ENCODE measurements at regions not wholly inside any gene's neighbourhood (a gene's known extent, or its start where the extent isn't known, plus 50 kb on each side); places are given as distances from the start of the nearest gene placed in this dataset.

DNA sequence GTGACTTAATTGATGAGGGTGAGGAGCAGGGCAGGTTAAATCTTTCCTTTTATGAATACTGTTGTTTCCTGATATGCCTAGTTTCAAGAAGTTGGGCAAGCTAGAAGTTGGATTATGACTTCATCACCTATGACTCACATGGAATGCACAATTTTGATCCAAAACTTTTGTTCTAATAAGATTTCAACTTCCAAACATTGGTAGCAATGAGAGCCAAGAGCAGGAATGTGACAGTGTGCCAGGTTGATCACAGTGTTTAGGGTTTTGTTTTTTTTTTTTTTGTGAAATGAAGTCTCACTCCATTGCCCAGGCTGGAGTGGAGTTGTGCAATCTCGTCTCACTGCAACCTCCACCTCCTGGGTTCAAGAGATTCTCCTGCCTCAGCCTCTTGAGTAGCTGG, 349.4 kb downstream of the DUSP10 start:
- TF ChIP-seq GATA2 (IDR thresholded peaks at IDR 0.05; ENCODE audit: low read depth, low read length), result no peak
- TF ChIP-seq GATA3 (IDR thresholded peaks at IDR 0.05; ENCODE audit: low read depth, low read length), result no peak

Measured in SH-SY5Y (cell line).